GM21619 (cell line): ENCODE measurements at regions not wholly inside any gene's neighbourhood (a gene's known extent, or its start where the extent isn't known, plus 50 kb on each side); places are given as distances from the start of the nearest gene placed in this dataset.

ENCODE experiments used
- ATAC-seq: cut with Tn5 transposase; IDR thresholded peaks from one replicate; pipeline ENCODE4 v1.9.1; 2021; ENCODE audit not compliant: unreplicated experiment

DNA sequence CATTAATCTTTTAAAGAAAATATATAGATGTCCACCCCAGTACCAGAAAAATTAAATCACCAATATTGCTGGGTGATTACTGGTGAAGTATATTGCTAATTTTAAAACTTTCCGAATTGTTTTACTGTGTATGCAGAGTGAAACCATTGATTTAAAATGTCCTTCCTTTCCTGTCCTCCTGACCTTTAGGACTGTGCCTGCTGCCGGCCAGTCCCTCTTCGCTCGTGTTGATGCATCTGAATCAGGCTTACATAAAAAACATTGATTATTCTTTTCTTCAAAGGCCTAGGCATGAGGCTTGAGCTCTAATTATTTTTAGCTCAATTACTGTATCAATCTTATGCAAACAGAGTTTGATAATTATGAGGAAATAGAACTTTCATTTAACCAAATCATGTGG lies 1128.1 kb downstream of the BRINP3 start:
- no peak for ATAC-seq

DNA sequence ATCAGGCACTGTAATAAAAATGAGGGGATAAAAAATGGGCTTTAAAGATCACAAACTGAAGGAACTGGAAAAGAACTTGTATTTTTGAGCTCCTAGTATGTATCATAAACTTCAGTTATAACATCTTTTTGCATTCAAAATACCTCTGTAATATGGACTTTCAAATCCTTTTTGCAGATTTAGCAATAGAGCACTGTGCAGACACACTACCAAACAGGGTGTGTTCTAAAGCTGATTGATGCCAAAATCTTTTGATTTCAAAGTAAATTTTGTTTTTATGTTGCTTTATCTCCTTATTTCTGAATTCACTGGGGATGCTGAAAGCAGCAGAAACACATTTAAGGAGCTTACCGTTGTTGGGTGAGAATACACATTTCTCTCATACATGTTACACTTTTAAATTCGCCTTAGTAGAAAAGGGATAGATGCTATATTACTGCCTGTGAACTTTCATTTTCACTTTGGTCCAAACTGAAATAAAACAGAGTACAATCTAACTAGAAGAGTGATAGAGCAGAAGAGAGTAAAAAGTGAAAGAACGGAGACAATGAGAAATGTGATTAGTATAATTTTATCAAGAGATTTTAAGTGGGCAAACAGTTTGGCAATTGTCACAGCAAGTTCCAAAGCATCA lies 1126.6 kb downstream of the BRINP3 start:
- ATAC-seq: no peak

DNA sequence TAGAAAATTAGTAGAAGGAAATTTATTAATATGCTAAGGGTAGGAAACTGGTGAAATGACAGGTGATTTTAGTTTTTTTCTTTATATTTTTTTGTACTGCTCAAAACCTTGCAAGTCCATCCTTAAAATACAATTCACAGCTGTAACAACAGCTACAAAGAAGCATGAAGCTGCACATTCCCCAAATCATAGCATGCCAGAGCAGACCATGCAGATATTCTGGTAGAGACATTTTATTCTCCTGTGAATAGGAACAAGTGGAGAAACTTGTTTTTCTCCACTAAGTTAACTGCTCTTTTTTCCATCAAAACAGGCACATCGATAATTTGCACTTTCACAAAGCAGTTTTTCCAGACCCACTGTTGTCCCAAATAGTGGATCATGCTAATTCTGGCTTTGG lies 1125.7 kb downstream of the BRINP3 start:
- no peak for ATAC-seq

DNA sequence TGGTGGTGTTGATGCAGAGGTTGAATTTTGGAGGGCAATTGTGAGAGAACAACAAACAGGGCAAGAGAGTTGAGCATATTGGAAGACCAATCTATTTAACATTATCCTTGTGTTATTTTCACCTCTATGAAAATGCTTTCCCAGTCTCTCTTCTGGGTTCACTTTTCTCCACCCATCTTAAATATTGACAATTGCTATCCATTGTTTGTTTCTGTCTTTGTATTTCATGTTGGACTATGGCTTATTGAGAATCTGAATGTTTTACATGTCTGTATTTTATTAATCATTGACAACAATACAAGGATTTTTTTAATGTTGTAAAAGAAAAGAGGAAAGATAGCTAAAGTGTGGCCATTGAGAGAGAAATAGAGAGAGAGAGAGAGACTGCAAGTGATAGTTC lies 1121.5 kb downstream of the BRINP3 start:
- no peak for ATAC-seq

DNA sequence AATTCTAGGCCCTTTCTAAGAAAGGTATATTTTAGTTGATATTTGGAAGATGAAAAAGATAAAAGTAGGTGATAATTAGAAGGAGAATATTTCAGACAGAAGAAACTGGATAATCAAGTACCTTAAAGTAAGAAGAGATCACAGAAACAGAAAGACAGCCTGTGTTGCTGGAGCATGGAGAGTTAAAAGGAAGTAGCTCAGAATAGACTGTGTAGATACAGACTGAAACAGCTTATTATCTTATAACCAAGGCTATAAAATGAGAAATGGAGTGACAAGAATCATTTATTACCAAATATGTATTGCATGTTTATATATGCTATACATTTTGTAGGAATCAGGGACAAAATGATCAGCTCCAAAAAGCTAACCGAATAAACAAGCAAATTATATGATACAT lies 1120.3 kb downstream of the BRINP3 start:
- ATAC-seq: no peak

DNA sequence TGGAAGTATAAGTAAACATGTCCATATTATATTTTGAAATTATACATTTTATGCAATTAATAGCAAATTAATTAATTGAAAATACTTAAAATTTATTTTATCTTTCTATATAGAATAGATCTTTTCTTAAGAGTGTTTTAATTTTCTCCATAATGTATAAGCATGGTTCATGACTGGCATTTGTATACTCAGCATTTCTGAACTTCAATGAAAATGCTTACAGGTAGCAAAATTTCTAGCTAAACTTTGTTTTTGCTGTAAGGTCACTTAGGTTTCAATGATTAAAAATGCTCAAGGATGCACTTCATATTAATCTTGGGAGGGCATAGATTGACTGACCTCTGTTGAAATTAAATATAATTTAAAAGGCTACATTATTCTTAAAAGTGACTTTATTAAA lies 1108.1 kb downstream of the BRINP3 start:
- no peak for ATAC-seq

DNA sequence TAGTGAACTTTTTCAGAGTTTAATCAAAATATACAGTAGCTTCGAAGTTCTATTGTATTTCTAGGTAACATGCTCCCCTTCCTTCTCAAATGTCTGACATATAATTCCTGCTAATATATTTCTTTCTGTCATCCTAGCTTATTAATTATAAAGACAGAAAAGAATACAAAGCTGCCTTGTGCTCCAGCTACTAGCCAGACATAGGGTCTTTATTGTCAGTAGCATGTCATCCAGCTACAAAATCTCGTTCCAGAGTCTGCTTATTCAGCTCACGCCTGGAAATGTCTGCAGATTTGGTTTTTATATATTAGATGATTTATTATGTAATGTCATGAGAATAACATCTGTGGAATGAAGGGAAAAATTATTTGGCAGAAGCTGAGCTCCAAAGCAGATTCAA lies 1102.8 kb downstream of the BRINP3 start:
- ATAC-seq: no peak

DNA sequence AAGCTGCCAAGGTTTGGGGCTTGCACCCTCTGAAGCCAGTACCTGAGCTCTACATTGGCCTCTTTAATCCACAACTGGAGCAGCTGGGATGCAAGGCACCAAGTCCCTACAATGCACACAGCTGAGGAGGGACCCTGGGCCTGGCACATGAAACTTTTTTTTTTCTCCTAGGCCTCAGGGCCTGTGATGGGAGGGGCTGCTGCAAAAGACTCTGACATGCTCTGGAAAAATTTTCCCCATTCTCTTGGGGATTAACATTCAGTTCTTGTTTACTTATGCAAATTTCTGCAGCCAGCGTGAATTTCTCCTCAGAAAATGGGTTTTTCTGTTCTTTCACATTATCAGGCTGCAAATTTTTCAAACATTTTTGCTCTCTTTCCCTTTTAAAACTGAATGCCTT lies 1072.2 kb downstream of the BRINP3 start:
- ATAC-seq: no peak

DNA sequence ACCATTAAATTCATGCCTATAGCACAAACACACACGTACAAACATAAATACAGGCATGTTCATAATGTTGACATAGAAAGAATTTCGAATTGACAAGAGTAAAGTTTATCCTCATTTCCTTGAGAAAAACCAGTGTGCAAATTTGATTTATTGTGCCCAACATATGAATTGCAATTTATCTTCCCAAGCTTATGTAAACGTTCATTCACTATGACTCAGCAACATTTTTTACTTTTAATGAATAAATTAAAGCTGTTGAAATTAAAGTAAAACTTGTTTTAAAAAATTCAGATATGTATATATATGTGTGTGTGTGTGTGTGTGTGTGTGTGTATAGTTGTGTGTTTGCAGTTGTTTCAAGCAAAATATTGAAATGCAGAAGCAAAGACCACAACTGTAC lies 1067.9 kb downstream of the BRINP3 start:
- ATAC-seq: no peak

DNA sequence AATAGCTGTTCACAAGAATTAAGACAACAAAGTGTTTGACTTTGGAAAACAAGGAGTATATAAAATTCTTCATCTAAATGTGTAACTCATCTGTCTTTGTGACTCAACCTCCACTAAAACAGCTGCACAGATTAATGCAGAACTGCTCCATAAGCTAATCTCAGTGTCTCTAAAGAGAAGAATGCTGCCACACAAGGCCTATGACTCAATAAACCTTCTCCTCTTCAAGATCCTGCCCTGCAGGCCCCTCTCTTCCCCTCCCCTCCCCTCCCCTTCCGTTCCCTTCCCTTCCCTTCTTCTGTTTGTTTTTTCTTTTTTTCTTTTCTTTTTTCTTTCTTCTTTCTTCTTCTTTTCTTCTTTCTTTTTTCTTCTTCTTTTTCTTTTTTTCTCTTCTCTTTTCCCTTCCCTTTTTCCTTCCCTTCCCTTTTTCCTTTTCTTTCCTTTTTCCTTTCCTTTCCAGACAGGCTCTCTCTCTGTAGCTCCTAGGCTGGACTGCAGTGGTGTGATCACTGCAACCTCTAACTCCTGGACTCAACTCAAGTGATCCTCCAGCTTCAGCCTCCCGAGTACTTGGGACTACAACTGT lies 1052.8 kb downstream of the BRINP3 start:
- no peak for ATAC-seq

DNA sequence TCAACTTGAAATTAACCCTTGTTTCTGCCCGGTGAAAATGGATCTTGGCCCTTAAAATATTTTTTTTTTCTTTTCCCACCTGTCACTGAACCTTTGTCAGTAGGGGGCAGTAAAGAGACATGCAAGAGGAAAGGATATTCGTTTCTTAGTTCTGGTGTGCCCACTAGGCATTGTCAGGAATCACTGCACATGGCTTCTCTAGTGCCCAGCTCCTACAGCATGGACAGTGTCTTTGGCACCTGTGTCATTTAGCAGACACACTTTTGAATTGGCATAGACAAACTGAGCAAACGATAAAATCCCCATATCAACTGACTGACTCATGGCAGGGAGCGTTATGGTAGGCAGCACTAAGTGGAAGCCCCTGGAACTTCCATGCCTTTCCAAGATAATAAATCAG lies 1048.1 kb downstream of the BRINP3 start:
- no peak for ATAC-seq

DNA sequence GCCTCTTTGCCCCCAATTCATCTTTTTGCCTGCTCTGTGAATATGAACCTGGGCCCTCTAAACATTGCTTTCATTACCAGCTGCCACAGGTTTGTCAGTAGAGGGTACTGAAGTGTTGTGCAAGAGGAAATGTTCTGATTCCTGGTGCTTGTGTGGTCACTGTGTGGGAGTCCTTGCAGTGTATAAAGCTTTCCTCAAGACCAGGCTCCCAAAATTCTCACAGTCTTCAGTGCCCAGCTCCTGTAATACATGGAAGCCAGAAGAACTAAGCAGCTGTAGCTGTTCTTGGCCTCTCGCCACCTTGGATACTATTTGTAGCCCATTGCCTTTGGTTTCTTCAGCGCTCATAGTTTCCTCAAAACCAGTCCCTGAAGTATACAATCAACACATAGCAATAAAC lies 1046.2 kb downstream of the BRINP3 start:
- no peak for ATAC-seq

DNA sequence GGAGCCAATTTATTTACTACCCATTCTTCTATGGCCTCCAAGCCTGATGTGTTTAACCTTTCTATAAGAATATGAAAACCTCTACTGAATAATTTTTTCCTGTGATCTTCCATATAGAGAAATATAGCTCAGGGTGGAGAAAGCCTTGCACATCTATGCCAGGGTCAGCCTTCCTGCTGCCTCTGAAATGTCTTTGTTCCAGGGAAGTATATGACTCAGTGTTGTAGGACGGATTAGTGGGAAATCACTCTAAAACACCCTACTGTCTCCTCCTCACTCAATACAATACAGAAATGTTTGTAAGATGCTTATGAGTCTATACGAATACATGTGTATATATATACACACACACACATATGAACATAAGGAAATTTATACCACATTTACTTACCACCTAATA lies 1044.9 kb downstream of the BRINP3 start:
- no peak for ATAC-seq

DNA sequence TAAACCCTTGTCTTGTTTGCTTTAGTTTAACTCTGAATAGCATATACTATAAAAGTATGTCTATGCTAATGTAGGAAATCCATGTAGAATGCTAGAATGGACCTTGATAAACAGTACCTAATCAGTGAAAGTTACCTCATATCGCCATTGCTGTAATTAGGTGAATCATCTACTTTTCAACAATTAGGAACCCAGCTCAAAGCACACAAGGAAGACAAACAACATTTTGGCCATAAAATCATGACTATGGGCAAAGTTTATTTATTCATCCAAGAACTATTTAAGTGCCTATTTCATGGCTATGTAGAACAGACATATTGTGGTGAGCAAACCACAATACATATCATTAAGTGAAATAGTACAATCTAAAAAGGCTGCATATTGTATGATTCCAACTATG lies 1043.2 kb downstream of the BRINP3 start:
- no peak for ATAC-seq

DNA sequence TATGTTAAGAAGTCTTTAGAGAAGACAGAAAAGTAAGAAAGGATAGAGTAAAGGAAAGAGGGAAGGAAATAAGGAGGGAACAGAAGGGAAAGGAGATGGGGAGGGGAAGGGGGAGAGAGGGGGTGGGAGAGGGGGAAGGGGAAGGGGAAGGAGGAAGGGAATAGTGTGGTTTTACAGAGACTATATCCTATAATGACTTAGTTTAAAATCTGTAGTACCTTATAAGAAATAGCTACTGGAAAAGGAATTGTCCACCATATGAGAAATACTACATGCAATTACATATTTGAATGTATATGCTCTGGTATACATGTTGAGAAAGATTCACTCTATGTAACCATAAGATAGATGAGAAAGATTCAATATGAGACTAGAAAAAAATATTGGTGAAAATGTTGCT lies 1042.3 kb downstream of the BRINP3 start:
- no peak for ATAC-seq

DNA sequence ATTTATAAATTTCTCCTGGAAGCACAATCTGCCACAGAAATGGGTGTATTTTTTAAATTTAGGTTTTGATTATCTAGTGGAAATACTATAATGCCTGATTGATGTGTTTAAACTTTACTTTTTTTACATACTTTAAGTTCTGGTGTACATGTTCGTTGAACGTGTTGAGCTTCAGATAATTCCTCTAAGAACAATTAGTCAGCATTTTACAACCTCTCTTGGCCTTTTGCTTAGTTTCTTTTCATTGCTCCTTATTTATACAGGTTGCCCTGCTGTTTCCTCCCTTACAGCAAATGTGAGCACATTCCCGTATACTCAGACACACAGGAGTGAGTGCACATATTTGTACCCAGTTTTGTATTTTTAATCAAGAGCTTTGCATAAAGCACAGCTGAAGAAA lies 1038.9 kb downstream of the BRINP3 start:
- ATAC-seq: no peak

DNA sequence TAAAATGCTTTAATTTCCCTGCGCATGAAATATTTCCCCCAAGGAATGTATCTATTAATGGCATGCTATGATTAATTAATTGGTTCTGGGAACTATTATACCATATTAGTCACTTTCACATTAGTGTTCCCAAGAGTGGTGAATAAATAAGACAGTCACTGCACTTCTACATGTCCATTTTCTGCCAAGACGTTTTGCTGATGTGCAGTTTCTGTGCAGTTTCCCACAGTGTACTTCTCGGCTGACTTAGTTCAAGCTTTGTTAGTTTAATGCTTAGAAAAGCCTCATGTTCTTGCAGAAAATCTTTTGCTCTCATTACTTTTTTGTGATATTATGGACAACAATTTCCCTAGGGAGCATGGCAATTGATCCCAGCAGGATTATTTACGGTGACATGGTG lies 1014.5 kb downstream of the BRINP3 start:
- no peak for ATAC-seq

DNA sequence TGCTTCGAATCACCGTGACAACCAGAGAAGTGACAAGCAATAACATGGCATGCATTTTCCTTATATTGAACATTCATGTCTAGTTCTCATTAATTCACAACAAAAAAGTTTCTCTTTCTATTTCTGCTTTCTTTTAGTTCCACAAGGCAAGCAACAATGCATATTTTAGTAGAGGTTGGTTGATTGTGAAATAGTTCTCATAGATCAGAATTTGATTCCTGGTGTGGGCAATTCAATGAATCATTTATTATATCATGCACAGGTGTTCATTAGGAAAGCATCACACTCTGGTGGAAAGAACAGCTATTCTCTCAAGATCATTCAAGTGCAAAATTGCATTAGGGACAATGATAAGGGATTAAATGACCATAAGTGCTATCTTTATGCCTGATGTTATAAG lies 980.9 kb downstream of the BRINP3 start:
- no peak for ATAC-seq

DNA sequence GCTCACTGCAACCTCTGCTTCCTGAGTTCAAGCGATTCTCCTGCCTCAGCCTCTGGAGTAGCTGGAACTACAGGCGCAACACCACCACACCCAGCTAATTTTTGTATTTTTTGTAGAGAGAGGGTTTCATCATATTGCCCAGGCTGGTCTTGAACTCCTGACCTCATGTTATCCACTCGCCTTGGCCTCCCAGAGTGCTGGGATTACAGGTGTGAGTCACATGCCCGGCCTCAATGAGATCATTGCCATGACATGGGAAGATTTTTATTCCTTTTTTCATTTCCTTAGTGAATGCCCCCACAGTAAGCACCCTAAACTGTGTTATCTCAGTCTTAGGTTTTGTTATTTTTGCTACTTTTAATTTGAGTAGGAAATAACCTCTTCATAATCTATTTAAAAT lies 977.9 kb downstream of the BRINP3 start:
- ATAC-seq: no peak

DNA sequence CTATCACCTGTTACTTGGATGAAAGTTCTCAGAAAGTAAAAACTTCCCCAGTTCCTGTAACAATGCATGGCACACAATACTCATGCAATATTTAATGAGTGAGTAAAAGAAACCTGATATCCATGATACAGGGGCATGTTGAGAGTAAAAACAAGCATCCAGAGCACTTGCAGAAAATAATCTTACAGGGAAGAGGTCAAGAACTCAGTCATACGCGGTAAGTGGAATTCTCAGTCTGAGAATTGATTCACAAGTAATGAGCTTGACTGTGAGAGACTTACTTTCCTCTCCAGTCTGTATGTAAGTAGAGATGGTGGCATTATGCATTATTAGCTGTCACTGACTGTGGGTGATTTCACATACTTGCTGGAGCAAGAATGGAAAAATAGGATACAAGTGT lies 976.9 kb downstream of the BRINP3 start:
- ATAC-seq: no peak

DNA sequence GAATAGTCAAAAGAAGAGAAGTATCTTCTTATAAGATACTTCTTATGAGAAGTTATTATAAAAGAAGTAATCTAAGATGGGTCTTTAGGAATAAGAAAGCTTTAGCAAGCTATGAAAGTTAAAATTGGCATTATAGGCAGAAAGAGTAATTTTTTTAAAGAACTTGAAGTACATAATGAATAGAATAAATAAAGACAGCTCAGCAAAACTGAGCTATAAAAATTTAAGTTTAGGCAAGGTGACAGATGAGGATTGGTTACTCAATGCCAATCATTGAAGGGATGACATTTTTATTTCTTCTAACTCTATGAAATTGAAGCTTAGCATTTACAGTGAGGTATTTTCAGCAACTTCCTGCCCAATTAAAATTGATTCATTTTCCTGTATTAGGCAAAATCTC lies 966.8 kb downstream of the BRINP3 start:
- ATAC-seq: no peak

DNA sequence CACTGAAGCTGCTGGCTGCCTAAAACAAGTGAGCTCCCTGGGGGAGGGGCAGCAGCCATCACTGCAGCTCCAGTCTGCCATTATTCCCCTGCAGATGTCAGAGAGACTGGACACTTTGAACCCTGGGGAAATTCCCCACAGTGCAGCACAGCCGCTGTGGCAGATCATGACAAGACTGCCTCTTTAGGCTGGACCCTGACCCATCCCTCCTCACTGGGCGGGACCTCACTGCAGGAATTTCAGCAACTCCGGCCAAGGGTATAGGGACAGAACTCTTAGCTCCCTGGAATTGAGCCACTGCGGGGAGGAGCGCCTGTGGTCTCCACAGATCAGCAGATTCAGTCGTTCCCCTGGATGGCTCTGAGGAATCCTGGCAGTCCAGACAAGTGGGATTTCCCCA lies 964.6 kb downstream of the BRINP3 start:
- ATAC-seq: no peak

DNA sequence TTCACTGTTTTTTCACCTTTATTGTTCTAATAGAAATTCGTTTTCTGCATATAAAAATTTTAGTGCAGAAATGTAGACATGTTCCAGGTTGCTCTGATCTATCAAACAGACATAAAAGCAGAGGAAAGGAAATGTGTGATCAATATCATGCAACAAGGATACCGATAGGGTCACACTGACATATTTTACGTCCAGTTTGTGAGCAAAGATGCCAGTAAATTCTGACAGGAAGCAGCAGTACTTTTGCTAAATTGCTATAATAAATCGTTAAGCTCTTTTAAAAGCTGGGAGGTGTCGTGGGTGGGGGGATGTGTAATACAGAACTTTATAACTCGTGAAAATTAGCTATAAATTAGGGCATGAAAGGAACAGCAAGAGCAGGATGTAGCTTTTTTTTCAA lies 955.2 kb downstream of the BRINP3 start:
- no peak for ATAC-seq
